ENCODE measurements at regions not wholly inside any gene's neighbourhood (a gene's known extent, or its start where the extent isn't known, plus 50 kb on each side); places are given as distances from the start of the nearest gene placed in this dataset.

- Mint-ChIP-seq H3K27me3 (ENCODE audit: unreplicated experiment) (no peaks in the 10 kb centered on the region), H3K9me3 (ENCODE audit: low read depth, unreplicated experiment) (no peaks in the 10 kb centered on the region), H3K36me3 (ENCODE audit: insufficient read depth, unreplicated experiment) (no peaks in the 10 kb centered on the region), H3K4me3 (ENCODE audit: low read depth, unreplicated experiment) (no peak overlapping the region), H3K27ac (ENCODE audit: unreplicated experiment) (no peak overlapping the region), H3K4me1 (ENCODE audit: low read depth, unreplicated experiment) (no peaks in the 10 kb centered on the region)
- CTCF ChIA-PET, result no interaction called here
- no peak for TF ChIP-seq CTCF (IDR thresholded peaks at IDR 0.05; ENCODE audit: unreplicated experiment)
- no TSS peak for BruUV-seq (replicated peaks)
- no peak for DNase-seq
- intact Hi-C loops (cut with micrococcal nuclease; ENCODE audit: unreplicated experiment), result no loop called here
Measured at GRCh38 chr5:67383451-67383850, 186.9 kb upstream of the CD180 start.

- CTCF ChIA-PET, result no interaction called here
- Mint-ChIP-seq H3K9me3 (ENCODE audit: low read depth, unreplicated experiment) (no peaks in the 10 kb centered on the region), H3K27ac (ENCODE audit: unreplicated experiment) (no peak overlapping the region), H3K36me3 (ENCODE audit: insufficient read depth, unreplicated experiment) (no peaks in the 10 kb centered on the region), H3K27me3 (ENCODE audit: unreplicated experiment) (no peaks in the 10 kb centered on the region), H3K4me1 (ENCODE audit: low read depth, unreplicated experiment) (no peaks in the 10 kb centered on the region), H3K4me3 (ENCODE audit: low read depth, unreplicated experiment) (no peak overlapping the region)
- intact Hi-C loops (cut with micrococcal nuclease; ENCODE audit: unreplicated experiment), result no loop called here
- BruUV-seq (replicated peaks), result no TSS peak
- no peak for TF ChIP-seq CTCF (IDR thresholded peaks at IDR 0.05; ENCODE audit: unreplicated experiment)
- no peak for DNase-seq
Measured at GRCh38 chr5:67381236-67381880, 184.8 kb upstream of the CD180 start.

GRCh38 chr5:67380431-67380830 is 183.8 kb upstream of the CD180 start:
- no peak overlapping the region for H3K27ac Mint-ChIP-seq (ENCODE audit: unreplicated experiment)
- no peak for TF ChIP-seq CTCF (IDR thresholded peaks at IDR 0.05; ENCODE audit: unreplicated experiment)
- no TSS peak for BruUV-seq (replicated peaks)
- no peaks in the 10 kb centered on the region for H3K27me3 Mint-ChIP-seq (ENCODE audit: unreplicated experiment)
- intact Hi-C loops (cut with micrococcal nuclease; ENCODE audit: unreplicated experiment), result no loop called here
- no peaks in the 10 kb centered on the region for H3K4me1 Mint-ChIP-seq (ENCODE audit: low read depth, unreplicated experiment)
- peaks cover 3% of the 10 kb centered on the region for H3K9me3 Mint-ChIP-seq (ENCODE audit: low read depth, unreplicated experiment)
- CTCF ChIA-PET, result no interaction called here
- H3K4me3 Mint-ChIP-seq (ENCODE audit: low read depth, unreplicated experiment), result no peak overlapping the region
- DNase-seq, result no peak
- no peaks in the 10 kb centered on the region for H3K36me3 Mint-ChIP-seq (ENCODE audit: insufficient read depth, unreplicated experiment)

GRCh38 chr5:67379753-67380152 is 183.2 kb upstream of the CD180 start:
- Mint-ChIP-seq H3K4me1 (ENCODE audit: low read depth, unreplicated experiment) (no peaks in the 10 kb centered on the region), H3K4me3 (ENCODE audit: low read depth, unreplicated experiment) (no peak overlapping the region), H3K9me3 (ENCODE audit: low read depth, unreplicated experiment) (peaks cover 3% of the 10 kb centered on the region), H3K27ac (ENCODE audit: unreplicated experiment) (no peak overlapping the region), H3K27me3 (ENCODE audit: unreplicated experiment) (no peaks in the 10 kb centered on the region), H3K36me3 (ENCODE audit: insufficient read depth, unreplicated experiment) (no peaks in the 10 kb centered on the region)
- TF ChIP-seq CTCF (IDR thresholded peaks at IDR 0.05; ENCODE audit: unreplicated experiment), result no peak
- no peak for DNase-seq
- intact Hi-C loops (cut with micrococcal nuclease; ENCODE audit: unreplicated experiment), result no loop called here
- CTCF ChIA-PET, result interaction anchor here (0.8 kb wide), 1 partner anchor 62 kb away, joined by 3 read pairs; no protein-coding TSS in a partner anchor
- BruUV-seq (replicated peaks), result no TSS peak
